GM13976 (cell line): ENCODE measurements at regions not wholly inside any gene's neighbourhood (a gene's known extent, or its start where the extent isn't known, plus 50 kb on each side); places are given as distances from the start of the nearest gene placed in this dataset.

Experiments
- DNase-seq: peaks from one replicate; pipeline ENCODE4 v3.0.0; 2012; ENCODE audit warnings: low spot score
- in situ Hi-C: fragments of 300-500 bp; cut with MboI; formaldehyde crosslinking; loops from one replicate; pipeline ENCODE4 v1.12.0; 2022; ENCODE audit warnings: low sequenced_read_pairs, mixed read lengths, inconsistent platforms; ENCODE audit not compliant: unreplicated experiment
- TF ChIP-seq, protein P1 (sequence below): IDR thresholded peaks from 2 replicates; pipeline ENCODE4 v1.5.1; 2012; ENCODE audit warnings: borderline replicate concordance, mild to moderate bottlenecking; ENCODE audit not compliant: insufficient read depth; ENCODE audit errors: extremely low read depth, missing control alignments, control extremely low read depth

- TF ChIP-seq, protein P1, sequence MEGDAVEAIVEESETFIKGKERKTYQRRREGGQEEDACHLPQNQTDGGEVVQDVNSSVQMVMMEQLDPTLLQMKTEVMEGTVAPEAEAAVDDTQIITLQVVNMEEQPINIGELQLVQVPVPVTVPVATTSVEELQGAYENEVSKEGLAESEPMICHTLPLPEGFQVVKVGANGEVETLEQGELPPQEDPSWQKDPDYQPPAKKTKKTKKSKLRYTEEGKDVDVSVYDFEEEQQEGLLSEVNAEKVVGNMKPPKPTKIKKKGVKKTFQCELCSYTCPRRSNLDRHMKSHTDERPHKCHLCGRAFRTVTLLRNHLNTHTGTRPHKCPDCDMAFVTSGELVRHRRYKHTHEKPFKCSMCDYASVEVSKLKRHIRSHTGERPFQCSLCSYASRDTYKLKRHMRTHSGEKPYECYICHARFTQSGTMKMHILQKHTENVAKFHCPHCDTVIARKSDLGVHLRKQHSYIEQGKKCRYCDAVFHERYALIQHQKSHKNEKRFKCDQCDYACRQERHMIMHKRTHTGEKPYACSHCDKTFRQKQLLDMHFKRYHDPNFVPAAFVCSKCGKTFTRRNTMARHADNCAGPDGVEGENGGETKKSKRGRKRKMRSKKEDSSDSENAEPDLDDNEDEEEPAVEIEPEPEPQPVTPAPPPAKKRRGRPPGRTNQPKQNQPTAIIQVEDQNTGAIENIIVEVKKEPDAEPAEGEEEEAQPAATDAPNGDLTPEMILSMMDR: no peak
- in situ Hi-C loops: no loop called here
- no peak for DNase-seq
These were observed 64.7 kb upstream of the MYRIP start for GRCh38 chr3:39744746-39745145.

- no peak for DNase-seq
- in situ Hi-C loops: no loop called here
- TF ChIP-seq, protein P1: no peak
These were observed 61.4 kb upstream of the MYRIP start for GRCh38 chr3:39748002-39748401.

GRCh38 chr3:39748763-39749162, 60.6 kb upstream of the MYRIP start:
- TF ChIP-seq, protein P1: no peak
- in situ Hi-C loops: no loop called here
- no peak for DNase-seq

- in situ Hi-C loops: no loop called here
- DNase-seq: no peak
- TF ChIP-seq, protein P1: no peak
These were observed 58.7 kb upstream of the MYRIP start for GRCh38 chr3:39750712-39751111.

- TF ChIP-seq, protein P1: no peak
- DNase-seq: no peak
- in situ Hi-C loops: no loop called here
These were observed 58.1 kb upstream of the MYRIP start for GRCh38 chr3:39751286-39751685.

DNA sequence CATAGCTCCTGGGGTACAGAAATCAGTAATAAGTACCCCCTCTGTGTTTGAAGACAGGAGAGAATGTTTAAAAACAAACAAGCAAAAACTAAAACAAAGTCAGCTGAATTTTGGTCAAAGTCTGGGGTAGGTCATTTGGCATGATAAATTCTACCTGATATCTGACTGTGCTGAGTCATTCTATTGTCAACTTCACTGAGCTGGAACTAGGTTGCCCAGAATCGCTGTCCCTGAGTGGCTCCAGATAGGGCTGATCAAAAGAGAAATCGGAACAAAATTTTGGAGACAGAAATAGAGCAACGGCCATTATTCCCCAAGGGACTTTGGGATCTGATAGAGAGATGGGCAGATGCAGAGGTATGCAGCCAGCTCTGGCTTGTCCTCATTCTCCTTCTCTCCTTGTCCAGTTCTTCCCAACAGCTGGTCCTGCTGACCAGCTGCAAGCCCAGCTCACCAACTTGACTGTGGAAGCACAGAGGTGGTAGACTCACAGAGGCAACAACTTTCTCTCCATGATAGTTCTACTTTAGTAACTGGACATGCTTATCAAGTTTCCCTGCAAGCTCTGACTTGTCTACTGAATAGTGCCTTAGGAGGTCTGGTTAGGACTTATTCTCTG, 57.3 kb upstream of the MYRIP start:
- in situ Hi-C loops: no loop called here
- TF ChIP-seq, protein P1: no peak
- no peak for DNase-seq
